ENCODE measurements at regions not wholly inside any gene's neighbourhood (a gene's known extent, or its start where the extent isn't known, plus 50 kb on each side); places are given as distances from the start of the nearest gene placed in this dataset.

DNA sequence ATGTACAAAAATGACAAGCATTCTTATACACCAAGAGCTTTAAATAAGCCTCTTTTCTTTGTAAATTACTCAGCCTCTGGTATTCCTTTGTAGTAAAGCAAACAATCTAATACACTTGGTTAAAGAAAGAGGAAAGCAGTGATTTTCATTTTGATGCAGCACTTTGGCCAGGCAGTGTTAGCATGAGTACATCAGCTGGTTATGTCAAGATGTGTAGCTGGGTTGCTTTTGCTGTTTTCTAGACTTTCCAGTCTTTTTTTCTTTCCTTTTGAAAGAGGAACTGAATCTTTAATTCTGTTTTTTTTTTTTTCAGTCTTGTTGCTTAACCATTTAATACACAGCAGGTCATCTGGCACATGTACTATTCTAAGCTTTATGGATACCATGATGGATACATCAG lies 167.1 kb upstream of the AADAT start:
- Histone ChIP-seq H3K9me3 (ENCODE audit: control insufficient read depth, low read depth, low read length) (no peaks in the 10 kb centered on the region), H3K27me3 (ENCODE audit: control insufficient read depth, insufficient read depth, low read length) (peaks cover 2% of the 10 kb centered on the region), H3K27ac (ENCODE audit: low read length) (no peak overlapping the region), H3K36me3 (ENCODE audit: control insufficient read depth, insufficient read depth, low read length) (no peaks in the 10 kb centered on the region), H3K4me1 (ENCODE audit: control insufficient read depth, insufficient read depth, low read length) (no peaks in the 10 kb centered on the region), H3K4me3 (ENCODE audit: low read length) (no peak overlapping the region)
- DNase-seq, result no peak

DNA sequence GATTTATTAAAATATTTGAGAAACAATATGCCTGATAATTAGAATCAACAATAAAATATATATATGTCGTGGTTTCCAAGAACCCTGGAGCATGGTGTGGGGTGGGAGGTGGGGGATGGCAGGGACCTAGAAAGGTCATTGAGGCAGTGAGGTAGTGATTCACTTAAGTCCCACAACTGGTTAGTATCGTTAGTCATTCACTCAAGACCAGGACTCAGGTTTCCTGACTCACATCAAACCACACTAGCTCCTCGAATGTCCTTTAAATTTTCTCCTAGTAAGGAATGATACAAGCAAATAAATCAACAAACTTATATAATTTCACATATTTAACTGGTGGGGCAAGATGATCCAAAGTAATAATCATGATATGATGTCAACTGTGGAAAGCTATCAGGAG lies 158.8 kb upstream of the AADAT start:
- H3K9me3 ChIP-seq (ENCODE audit: control insufficient read depth, low read depth, low read length), result no peaks in the 10 kb centered on the region
- no peak overlapping the region for H3K4me3 ChIP-seq (ENCODE audit: low read length)
- no peaks in the 10 kb centered on the region for H3K4me1 ChIP-seq (ENCODE audit: control insufficient read depth, insufficient read depth, low read length)
- no CpG with 5 or more reads among the region's 3 CpGs for WGBS (ENCODE audit: insufficient coverage, low lambda C conversion rate)
- H3K27me3 ChIP-seq (ENCODE audit: control insufficient read depth, insufficient read depth, low read length), result no peaks in the 10 kb centered on the region
- no peaks in the 10 kb centered on the region for H3K36me3 ChIP-seq (ENCODE audit: control insufficient read depth, insufficient read depth, low read length)
- H3K27ac ChIP-seq (ENCODE audit: low read length), result no peak overlapping the region
- DNase-seq, result no peak

GRCh38 chr4:170248029-170248428 lies 158.3 kb upstream of the AADAT start:
- WGBS (ENCODE audit: insufficient coverage, low lambda C conversion rate), result 33% methylated on average over 3 of the region's 4 CpGs
- DNase-seq, result no peak
- Histone ChIP-seq H3K9me3 (ENCODE audit: control insufficient read depth, low read depth, low read length) (no peaks in the 10 kb centered on the region), H3K36me3 (ENCODE audit: control insufficient read depth, insufficient read depth, low read length) (no peaks in the 10 kb centered on the region), H3K4me1 (ENCODE audit: control insufficient read depth, insufficient read depth, low read length) (no peaks in the 10 kb centered on the region), H3K27me3 (ENCODE audit: control insufficient read depth, insufficient read depth, low read length) (no peaks in the 10 kb centered on the region), H3K4me3 (ENCODE audit: low read length) (no peak overlapping the region), H3K27ac (ENCODE audit: low read length) (no peak overlapping the region)

DNA sequence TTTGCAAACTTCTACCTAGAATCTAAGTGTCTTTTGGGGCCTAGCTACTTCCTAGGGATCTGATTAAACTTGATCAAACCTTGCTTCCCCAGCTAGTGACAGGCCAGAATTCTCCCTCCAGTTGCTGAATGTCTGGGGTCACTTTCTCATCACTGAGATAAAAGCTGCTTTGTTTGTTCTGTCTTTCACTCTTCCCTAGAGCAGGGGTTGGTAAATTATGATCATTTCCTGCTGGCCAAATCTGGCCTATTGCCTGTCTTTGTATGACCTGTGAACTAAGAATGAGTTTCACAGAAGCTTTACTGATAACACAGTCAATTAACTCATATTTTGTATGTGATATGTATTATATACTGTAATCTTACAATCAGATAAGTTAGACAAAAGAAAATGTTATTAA lies 157.8 kb upstream of the AADAT start:
- H3K4me1 ChIP-seq (ENCODE audit: control insufficient read depth, insufficient read depth, low read length), result no peaks in the 10 kb centered on the region
- H3K4me3 ChIP-seq (ENCODE audit: low read length), result no peak overlapping the region
- no peaks in the 10 kb centered on the region for H3K9me3 ChIP-seq (ENCODE audit: control insufficient read depth, low read depth, low read length)
- no peaks in the 10 kb centered on the region for H3K27me3 ChIP-seq (ENCODE audit: control insufficient read depth, insufficient read depth, low read length)
- DNase-seq, result no peak
- no peaks in the 10 kb centered on the region for H3K36me3 ChIP-seq (ENCODE audit: control insufficient read depth, insufficient read depth, low read length)
- no peak overlapping the region for H3K27ac ChIP-seq (ENCODE audit: low read length)

DNA sequence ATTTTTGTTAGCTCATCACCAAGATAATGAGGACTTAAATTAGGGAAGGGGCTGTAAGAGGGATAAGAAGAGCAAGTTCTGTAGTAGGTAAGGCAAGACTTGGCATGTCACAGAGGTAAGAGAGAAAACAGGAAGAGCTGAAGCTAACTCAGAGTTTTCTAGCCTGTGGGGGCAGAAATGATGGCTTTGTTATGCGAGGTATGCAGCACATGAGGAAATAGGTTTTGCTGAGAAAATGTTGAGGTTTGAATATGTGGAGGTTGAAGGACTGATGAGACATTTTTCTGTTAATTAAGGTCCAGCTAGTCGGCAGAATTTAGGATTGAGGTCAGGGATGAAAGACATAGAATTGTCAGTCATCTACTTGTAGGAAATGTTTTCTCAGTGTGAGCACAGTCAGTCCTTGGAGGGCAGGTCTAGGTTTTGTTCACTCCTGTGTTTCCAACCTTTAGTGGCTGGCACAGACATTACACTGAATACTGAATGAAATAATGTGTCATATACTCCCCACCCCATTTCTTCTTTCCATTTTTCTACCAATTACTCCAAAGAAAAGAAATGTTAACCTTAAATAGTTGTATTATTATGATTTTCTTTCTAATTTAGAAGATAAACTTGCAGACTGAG lies 154.0 kb upstream of the AADAT start:
- no peaks in the 10 kb centered on the region for H3K9me3 ChIP-seq (ENCODE audit: control insufficient read depth, low read depth, low read length)
- WGBS (ENCODE audit: insufficient coverage, low lambda C conversion rate), result 100% methylated on average over 2 of the region's 2 CpGs
- H3K36me3 ChIP-seq (ENCODE audit: control insufficient read depth, insufficient read depth, low read length), result no peaks in the 10 kb centered on the region
- H3K4me3 ChIP-seq (ENCODE audit: low read length), result no peak overlapping the region
- H3K27me3 ChIP-seq (ENCODE audit: control insufficient read depth, insufficient read depth, low read length), result no peaks in the 10 kb centered on the region
- no peak for DNase-seq
- H3K27ac ChIP-seq (ENCODE audit: low read length), result no peak overlapping the region
- no peaks in the 10 kb centered on the region for H3K4me1 ChIP-seq (ENCODE audit: control insufficient read depth, insufficient read depth, low read length)

DNA sequence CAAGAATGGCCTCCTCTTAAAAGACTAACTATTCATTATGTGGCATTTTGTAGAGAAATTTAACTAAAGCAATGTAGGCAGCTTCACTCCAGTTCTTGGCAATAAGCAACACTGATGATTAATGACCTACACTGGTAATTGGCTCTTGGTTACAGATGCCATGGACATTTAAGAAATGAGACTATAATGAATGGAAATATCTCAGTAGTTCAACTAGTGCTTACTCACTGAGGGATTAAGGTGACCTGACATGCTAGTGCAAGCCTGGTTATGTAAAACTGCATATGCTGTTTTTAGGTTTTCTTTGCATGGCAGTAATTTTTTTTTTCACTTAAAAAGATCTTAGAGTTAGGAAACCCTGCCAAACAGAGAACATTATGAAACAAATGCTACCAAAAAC lies 152.7 kb upstream of the AADAT start:
- Histone ChIP-seq H3K9me3 (ENCODE audit: control insufficient read depth, low read depth, low read length) (no peaks in the 10 kb centered on the region), H3K36me3 (ENCODE audit: control insufficient read depth, insufficient read depth, low read length) (no peaks in the 10 kb centered on the region), H3K4me1 (ENCODE audit: control insufficient read depth, insufficient read depth, low read length) (no peaks in the 10 kb centered on the region), H3K27me3 (ENCODE audit: control insufficient read depth, insufficient read depth, low read length) (no peaks in the 10 kb centered on the region), H3K27ac (ENCODE audit: low read length) (no peak overlapping the region), H3K4me3 (ENCODE audit: low read length) (no peak overlapping the region)
- no peak for DNase-seq

DNA sequence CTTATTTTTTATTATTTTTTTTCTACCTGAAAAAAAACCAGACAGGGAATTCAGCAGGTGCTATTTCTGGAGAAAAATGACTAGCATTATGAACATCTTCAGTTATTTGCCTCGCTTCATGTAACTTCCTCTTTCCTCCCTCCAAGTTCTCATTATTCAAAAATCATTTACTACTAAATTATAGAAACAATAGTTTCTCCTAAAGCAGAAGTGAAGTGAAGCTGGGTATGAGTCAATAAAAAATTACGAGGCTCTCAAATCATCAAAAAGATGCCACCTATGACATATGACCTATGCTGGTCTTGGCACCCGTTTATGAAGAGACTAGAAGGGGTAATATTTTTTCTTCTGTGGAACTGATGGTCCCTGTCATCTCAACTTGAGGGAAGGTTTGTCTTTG lies 145.0 kb upstream of the AADAT start:
- Histone ChIP-seq H3K9me3 (ENCODE audit: control insufficient read depth, low read depth, low read length) (no peaks in the 10 kb centered on the region), H3K4me3 (ENCODE audit: low read length) (no peak overlapping the region), H3K36me3 (ENCODE audit: control insufficient read depth, insufficient read depth, low read length) (no peaks in the 10 kb centered on the region), H3K27me3 (ENCODE audit: control insufficient read depth, insufficient read depth, low read length) (no peaks in the 10 kb centered on the region), H3K4me1 (ENCODE audit: control insufficient read depth, insufficient read depth, low read length) (no peaks in the 10 kb centered on the region), H3K27ac (ENCODE audit: low read length) (no peak overlapping the region)
- WGBS (ENCODE audit: insufficient coverage, low lambda C conversion rate), result 75% methylated on average over 1 of the region's 3 CpGs
- DNase-seq, result no peak

GRCh38 chr4:170231377-170231776 lies 141.6 kb upstream of the AADAT start:
- no CpG with 5 or more reads among the region's 1 CpG for WGBS (ENCODE audit: insufficient coverage, low lambda C conversion rate)
- Histone ChIP-seq H3K4me3 (ENCODE audit: low read length) (no peak overlapping the region), H3K36me3 (ENCODE audit: control insufficient read depth, insufficient read depth, low read length) (no peaks in the 10 kb centered on the region), H3K4me1 (ENCODE audit: control insufficient read depth, insufficient read depth, low read length) (no peaks in the 10 kb centered on the region), H3K27ac (ENCODE audit: low read length) (no peak overlapping the region), H3K27me3 (ENCODE audit: control insufficient read depth, insufficient read depth, low read length) (no peaks in the 10 kb centered on the region), H3K9me3 (ENCODE audit: control insufficient read depth, low read depth, low read length) (no peaks in the 10 kb centered on the region)
- no peak for DNase-seq

DNA sequence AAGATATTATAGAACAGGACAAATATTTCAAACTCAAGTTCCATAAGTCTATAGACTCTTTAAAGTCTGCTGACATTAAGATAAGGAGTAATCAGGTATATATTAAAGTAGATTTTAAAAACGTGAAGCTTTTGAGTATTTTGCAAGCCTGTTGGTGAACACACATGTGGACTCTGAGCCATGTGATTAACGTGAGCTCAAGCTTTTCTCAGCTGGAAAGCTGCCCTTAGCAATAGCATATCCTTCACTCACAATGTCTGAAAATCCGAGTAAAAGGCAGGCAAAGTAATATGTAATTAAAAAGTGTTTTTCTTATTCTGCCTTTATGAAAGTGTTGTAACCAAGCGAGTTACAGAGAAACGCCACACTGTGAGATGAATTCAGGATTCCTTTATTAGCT lies 140.5 kb upstream of the AADAT start:
- Histone ChIP-seq H3K4me3 (ENCODE audit: low read length) (no peak overlapping the region), H3K4me1 (ENCODE audit: control insufficient read depth, insufficient read depth, low read length) (no peaks in the 10 kb centered on the region), H3K27ac (ENCODE audit: low read length) (no peak overlapping the region), H3K9me3 (ENCODE audit: control insufficient read depth, low read depth, low read length) (no peaks in the 10 kb centered on the region), H3K36me3 (ENCODE audit: control insufficient read depth, insufficient read depth, low read length) (no peaks in the 10 kb centered on the region), H3K27me3 (ENCODE audit: control insufficient read depth, insufficient read depth, low read length) (no peaks in the 10 kb centered on the region)
- 38% methylated on average over 2 of the region's 5 CpGs for WGBS (ENCODE audit: insufficient coverage, low lambda C conversion rate)
- DNase-seq, result no peak

GRCh38 chr4:170229006-170229405 lies 139.2 kb upstream of the AADAT start:
- no peaks in the 10 kb centered on the region for H3K4me1 ChIP-seq (ENCODE audit: control insufficient read depth, insufficient read depth, low read length)
- no peak overlapping the region for H3K27ac ChIP-seq (ENCODE audit: low read length)
- whole genome bisulfite sequencing (ENCODE audit: insufficient coverage, low lambda C conversion rate), result no CpG with 5 or more reads among the region's 1 CpG
- H3K36me3 ChIP-seq (ENCODE audit: control insufficient read depth, insufficient read depth, low read length), result no peaks in the 10 kb centered on the region
- no peak overlapping the region for H3K4me3 ChIP-seq (ENCODE audit: low read length)
- no peak for DNase-seq
- no peaks in the 10 kb centered on the region for H3K9me3 ChIP-seq (ENCODE audit: control insufficient read depth, low read depth, low read length)
- no peaks in the 10 kb centered on the region for H3K27me3 ChIP-seq (ENCODE audit: control insufficient read depth, insufficient read depth, low read length)

DNA sequence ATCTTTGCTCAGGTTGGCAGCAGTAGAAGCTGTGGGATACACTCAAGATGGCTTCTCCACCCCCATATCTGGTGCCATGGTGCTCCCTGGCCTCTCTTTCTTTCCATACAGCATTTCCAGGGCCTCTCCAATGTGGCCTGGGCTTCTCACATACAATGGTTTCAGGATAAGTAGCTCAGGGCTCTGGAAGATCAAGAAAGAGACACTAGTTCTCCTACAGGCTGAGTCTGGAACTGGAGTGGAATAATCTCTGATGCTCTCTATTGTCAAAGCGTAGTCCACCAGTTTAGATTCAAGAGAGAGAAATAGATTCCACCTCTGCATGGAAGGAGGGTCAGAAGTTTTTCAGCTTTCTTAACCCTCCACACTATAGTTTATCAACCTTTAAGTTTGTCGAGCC lies 138.2 kb upstream of the AADAT start:
- H3K4me1 ChIP-seq (ENCODE audit: control insufficient read depth, insufficient read depth, low read length), result no peaks in the 10 kb centered on the region
- H3K27ac ChIP-seq (ENCODE audit: low read length), result no peak overlapping the region
- no peak for DNase-seq
- H3K4me3 ChIP-seq (ENCODE audit: low read length), result no peak overlapping the region
- H3K9me3 ChIP-seq (ENCODE audit: control insufficient read depth, low read depth, low read length), result no peaks in the 10 kb centered on the region
- H3K27me3 ChIP-seq (ENCODE audit: control insufficient read depth, insufficient read depth, low read length), result no peaks in the 10 kb centered on the region
- H3K36me3 ChIP-seq (ENCODE audit: control insufficient read depth, insufficient read depth, low read length), result no peaks in the 10 kb centered on the region
- WGBS (ENCODE audit: insufficient coverage, low lambda C conversion rate), result 90% methylated on average over 2 of the region's 2 CpGs
